ENCODE measurements at regions not wholly inside any gene's neighbourhood (a gene's known extent, or its start where the extent isn't known, plus 50 kb on each side); places are given as distances from the start of the nearest gene placed in this dataset.

DNA sequence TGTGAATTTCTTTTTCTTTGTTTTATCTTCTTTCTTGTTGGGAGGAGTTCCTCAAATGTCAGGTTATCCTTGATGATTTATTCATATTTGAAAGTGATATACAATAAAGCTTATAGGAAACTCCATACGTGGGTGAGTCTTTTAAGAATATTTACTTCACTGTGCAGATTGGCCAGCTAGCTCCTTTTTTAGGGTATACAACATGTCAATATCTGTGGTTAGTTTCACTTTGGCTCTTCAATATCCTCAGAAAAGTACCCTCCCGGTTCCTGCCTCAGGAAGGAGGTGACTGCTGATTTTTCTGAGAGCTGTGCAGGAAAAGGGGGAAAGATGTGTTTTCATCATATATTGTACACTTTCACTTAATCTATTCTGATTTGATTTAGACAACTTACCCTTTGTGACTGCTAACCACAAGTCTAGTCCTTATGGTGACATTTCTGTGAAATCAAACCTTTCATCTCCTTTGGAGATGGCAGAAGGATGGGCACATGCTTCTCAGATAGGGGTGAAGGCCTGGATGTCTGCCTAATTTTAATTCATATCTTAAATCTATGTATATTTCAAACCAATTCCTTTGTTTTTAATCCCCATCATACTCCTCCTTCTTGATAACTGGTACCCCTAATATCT is 98.2 kb upstream of the NECTIN3 start:
- H4K91ac ChIP-seq (ENCODE audit: insufficient read length, low read depth, low read length), result no peak overlapping the region
- no peak overlapping the region for H3T11ph ChIP-seq (ENCODE audit: low read length)

More for the DNA sequence above, 98.2 kb upstream of the NECTIN3 start:
- H3K4me2 ChIP-seq (ENCODE audit: insufficient read depth, insufficient read length, low read length), result no peak overlapping the region
- no peak overlapping the region for H3K18ac ChIP-seq (ENCODE audit: insufficient read length, low read depth, low read length)
- H2BK15ac ChIP-seq (ENCODE audit: low read depth, low read length), result no peak overlapping the region
- peak overlapping the region in 1 of 3 experiments; percentile 20; a peak in 1 of 7 replicates for H3K27ac Mint-ChIP-seq
- no peak overlapping the region for H3K9ac ChIP-seq (ENCODE audit: extremely low read depth, insufficient read length, low read length)
- H3K9me3 ChIP-seq (ENCODE audit: control insufficient read depth, low read depth, low read length), result peaks cover 11% of the 10 kb centered on the region
- peaks cover 8% of the 10 kb centered on the region; the same call in 1 of the 2 replicates for H3K79me2 ChIP-seq (ENCODE audit: insufficient read depth, low read length)
- H3K27me3 Mint-ChIP-seq (ENCODE audit: low read depth), result no peaks in the 10 kb centered on the region
- WGBS (ENCODE audit: extremely low coverage, insufficient read length, low lambda C conversion rate), result no CpG with 5 or more reads among the region's 2 CpGs
- no peaks in the 10 kb centered on the region for H3K4me1 Mint-ChIP-seq
- H3K23ac ChIP-seq (ENCODE audit: insufficient read length, low read depth, low read length), result no peak overlapping the region
- no peak overlapping the region for H2BK12ac ChIP-seq (ENCODE audit: insufficient read length, low read depth, low read length)
- no peak overlapping the region for H4K5ac ChIP-seq (ENCODE audit: insufficient read length, low read depth, low read length)
- H3K27me3 ChIP-seq (ENCODE audit: insufficient read depth, low read length), result no peaks in the 10 kb centered on the region
- no peak overlapping the region for H3K27ac ChIP-seq (ENCODE audit: insufficient read length, low read depth, low read length)
- no peak overlapping the region for H2AK5ac ChIP-seq (ENCODE audit: insufficient read length, low read length)
- no peaks in the 10 kb centered on the region for H4K20me1 ChIP-seq (ENCODE audit: control insufficient read depth, insufficient read depth, insufficient read length)
- H3K56ac ChIP-seq (ENCODE audit: insufficient read length, low read depth, low read length), result no peak overlapping the region
- H2BK120ac ChIP-seq (ENCODE audit: low read depth, low read length, poor library complexity, severe bottlenecking), result no peak overlapping the region
- peaks cover 9 to 25% (median 10%) of the 10 kb centered on the region in 3 experiments; a peak in 6 of 7 replicates for H3K36me3 Mint-ChIP-seq (ENCODE audit: insufficient read depth in 1 of 3, low read depth in 3 of 3)
- H3K79me1 ChIP-seq (ENCODE audit: insufficient read depth, low read depth, low read length, poor library complexity, severe bottlenecking), result no peaks in the 10 kb centered on the region
- H2BK20ac ChIP-seq (ENCODE audit: low read depth, low read length, poor library complexity, severe bottlenecking), result no peak overlapping the region
- no peaks in the 10 kb centered on the region for H3K4me1 ChIP-seq (ENCODE audit: insufficient read depth, low read length)
- no peaks in the 10 kb centered on the region for H3K23me2 ChIP-seq (ENCODE audit: insufficient read length, low read depth, low read length, poor library complexity, severe bottlenecking)
- H2AFZ ChIP-seq (ENCODE audit: low read length), result no peak overlapping the region
- DNase-seq, result no peak
- H3K9me3 Mint-ChIP-seq, result peaks cover 11 to 15% of the 10 kb centered on the region in 2 experiments
- no peak overlapping the region for H4K8ac ChIP-seq (replicated peaks; ENCODE audit: insufficient read length, low read depth, low read length)
- no peak overlapping the region for H3K4me3 Mint-ChIP-seq
- TF ChIP-seq, protein P1, sequence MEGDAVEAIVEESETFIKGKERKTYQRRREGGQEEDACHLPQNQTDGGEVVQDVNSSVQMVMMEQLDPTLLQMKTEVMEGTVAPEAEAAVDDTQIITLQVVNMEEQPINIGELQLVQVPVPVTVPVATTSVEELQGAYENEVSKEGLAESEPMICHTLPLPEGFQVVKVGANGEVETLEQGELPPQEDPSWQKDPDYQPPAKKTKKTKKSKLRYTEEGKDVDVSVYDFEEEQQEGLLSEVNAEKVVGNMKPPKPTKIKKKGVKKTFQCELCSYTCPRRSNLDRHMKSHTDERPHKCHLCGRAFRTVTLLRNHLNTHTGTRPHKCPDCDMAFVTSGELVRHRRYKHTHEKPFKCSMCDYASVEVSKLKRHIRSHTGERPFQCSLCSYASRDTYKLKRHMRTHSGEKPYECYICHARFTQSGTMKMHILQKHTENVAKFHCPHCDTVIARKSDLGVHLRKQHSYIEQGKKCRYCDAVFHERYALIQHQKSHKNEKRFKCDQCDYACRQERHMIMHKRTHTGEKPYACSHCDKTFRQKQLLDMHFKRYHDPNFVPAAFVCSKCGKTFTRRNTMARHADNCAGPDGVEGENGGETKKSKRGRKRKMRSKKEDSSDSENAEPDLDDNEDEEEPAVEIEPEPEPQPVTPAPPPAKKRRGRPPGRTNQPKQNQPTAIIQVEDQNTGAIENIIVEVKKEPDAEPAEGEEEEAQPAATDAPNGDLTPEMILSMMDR (conservative IDR thresholded peaks at IDR 0.05), result no peak
- H3K14ac ChIP-seq (ENCODE audit: insufficient read depth, low read length), result no peak overlapping the region
- H3K4ac ChIP-seq (ENCODE audit: low read depth, low read length), result no peak overlapping the region
- H2BK5ac ChIP-seq (ENCODE audit: insufficient read length, low read length), result no peak overlapping the region

All from H9 (cell line).